ENCODE measurements at regions not wholly inside any gene's neighbourhood (a gene's known extent, or its start where the extent isn't known, plus 50 kb on each side); places are given as distances from the start of the nearest gene placed in this dataset.

GRCh38 chr2:198219292-198219691, 414.9 kb downstream of the PLCL1 start:
- no peaks in the 10 kb centered on the region for H3K4me1 ChIP-seq (ENCODE audit: control insufficient read depth in 2 of 2, insufficient read depth in 2 of 2, low read length in 2 of 2)
- 77% methylated on average over 2 of the region's 2 CpGs for WGBS
- H3K4me3 ChIP-seq (ENCODE audit: low read length in 2 of 2): no peak overlapping the region
- H3K27me3 ChIP-seq (ENCODE audit: control insufficient read depth in 2 of 2, insufficient read depth in 1 of 2, low read length in 1 of 2): no peaks in the 10 kb centered on the region
- no peaks in the 10 kb centered on the region for H3K36me3 ChIP-seq (ENCODE audit: control insufficient read depth in 2 of 2, insufficient read depth in 2 of 2, low read length in 1 of 2)
- no peak overlapping the region for H3K27ac ChIP-seq (ENCODE audit: low read depth in 1 of 2, low read length in 1 of 2)
- H3K9me3 ChIP-seq (ENCODE audit: control insufficient read depth in 2 of 2, insufficient read depth in 1 of 2, low read length in 1 of 2): no peaks in the 10 kb centered on the region
- no peak for DNase-seq (ENCODE audit: low read depth in 6 of 9, low spot score in 9 of 9)

- H3K4me3 ChIP-seq (ENCODE audit: low read length in 2 of 2): no peak overlapping the region
- H3K27me3 ChIP-seq (ENCODE audit: control insufficient read depth in 2 of 2, insufficient read depth in 1 of 2, low read length in 1 of 2): no peaks in the 10 kb centered on the region
- H3K9me3 ChIP-seq (ENCODE audit: control insufficient read depth in 2 of 2, insufficient read depth in 1 of 2, low read length in 1 of 2): no peaks in the 10 kb centered on the region
- WGBS: 97% methylated on average over 5 of the region's 5 CpGs
- H3K4me1 ChIP-seq (ENCODE audit: control insufficient read depth in 2 of 2, insufficient read depth in 2 of 2, low read length in 2 of 2): no peaks in the 10 kb centered on the region
- DNase-seq (ENCODE audit: low read depth in 6 of 9, low spot score in 9 of 9): no peak
- H3K27ac ChIP-seq (ENCODE audit: low read depth in 1 of 2, low read length in 1 of 2): no peak overlapping the region
- no peaks in the 10 kb centered on the region for H3K36me3 ChIP-seq (ENCODE audit: control insufficient read depth in 2 of 2, insufficient read depth in 2 of 2, low read length in 1 of 2)
These were observed 409.8 kb downstream of the PLCL1 start for GRCh38 chr2:198214114-198214596.

GRCh38 chr2:198213253-198213652, 408.9 kb downstream of the PLCL1 start:
- H3K9me3 ChIP-seq (ENCODE audit: control insufficient read depth in 2 of 2, insufficient read depth in 1 of 2, low read length in 1 of 2): no peaks in the 10 kb centered on the region
- H3K36me3 ChIP-seq (ENCODE audit: control insufficient read depth in 2 of 2, insufficient read depth in 2 of 2, low read length in 1 of 2): no peaks in the 10 kb centered on the region
- no peaks in the 10 kb centered on the region for H3K4me1 ChIP-seq (ENCODE audit: control insufficient read depth in 2 of 2, insufficient read depth in 2 of 2, low read length in 2 of 2)
- 65% methylated on average over 1 of the region's 1 CpG for WGBS
- DNase-seq (ENCODE audit: low read depth in 6 of 9, low spot score in 9 of 9): no peak
- H3K27me3 ChIP-seq (ENCODE audit: control insufficient read depth in 2 of 2, insufficient read depth in 1 of 2, low read length in 1 of 2): no peaks in the 10 kb centered on the region
- H3K27ac ChIP-seq (ENCODE audit: low read depth in 1 of 2, low read length in 1 of 2): no peak overlapping the region
- no peak overlapping the region for H3K4me3 ChIP-seq (ENCODE audit: low read length in 2 of 2)

- Histone ChIP-seq H3K9me3 (ENCODE audit: control insufficient read depth in 2 of 2, insufficient read depth in 1 of 2, low read length in 1 of 2) (no peaks in the 10 kb centered on the region), H3K4me1 (ENCODE audit: control insufficient read depth in 2 of 2, insufficient read depth in 2 of 2, low read length in 2 of 2) (no peaks in the 10 kb centered on the region), H3K27me3 (ENCODE audit: control insufficient read depth in 2 of 2, insufficient read depth in 1 of 2, low read length in 1 of 2) (no peaks in the 10 kb centered on the region), H3K27ac (ENCODE audit: low read depth in 1 of 2, low read length in 1 of 2) (no peak overlapping the region), H3K36me3 (ENCODE audit: control insufficient read depth in 2 of 2, insufficient read depth in 2 of 2, low read length in 1 of 2) (no peaks in the 10 kb centered on the region), H3K4me3 (ENCODE audit: low read length in 2 of 2) (no peak overlapping the region)
- WGBS: 94% methylated on average over 2 of the region's 2 CpGs
- no peak for DNase-seq (ENCODE audit: low read depth in 6 of 9, low spot score in 9 of 9)
These were observed 407.3 kb downstream of the PLCL1 start for GRCh38 chr2:198211706-198212105.

GRCh38 chr2:198203336-198204069, 399.1 kb downstream of the PLCL1 start:
- Histone ChIP-seq H3K27ac (ENCODE audit: low read depth in 1 of 2, low read length in 1 of 2) (no peak overlapping the region), H3K4me1 (ENCODE audit: control insufficient read depth in 2 of 2, insufficient read depth in 2 of 2, low read length in 2 of 2) (no peaks in the 10 kb centered on the region), H3K27me3 (ENCODE audit: control insufficient read depth in 2 of 2, insufficient read depth in 1 of 2, low read length in 1 of 2) (no peaks in the 10 kb centered on the region), H3K4me3 (ENCODE audit: low read length in 2 of 2) (no peak overlapping the region), H3K36me3 (ENCODE audit: control insufficient read depth in 2 of 2, insufficient read depth in 2 of 2, low read length in 1 of 2) (no peaks in the 10 kb centered on the region), H3K9me3 (ENCODE audit: control insufficient read depth in 2 of 2, insufficient read depth in 1 of 2, low read length in 1 of 2) (no peaks in the 10 kb centered on the region)
- 90% methylated on average over 3 of the region's 3 CpGs for WGBS
- no peak for DNase-seq (ENCODE audit: low read depth in 6 of 9, low spot score in 9 of 9)

All from thymus (tissue), 11 donors.